ENCODE measurements at regions not wholly inside any gene's neighbourhood (a gene's known extent, or its start where the extent isn't known, plus 50 kb on each side); places are given as distances from the start of the nearest gene placed in this dataset.

DNA sequence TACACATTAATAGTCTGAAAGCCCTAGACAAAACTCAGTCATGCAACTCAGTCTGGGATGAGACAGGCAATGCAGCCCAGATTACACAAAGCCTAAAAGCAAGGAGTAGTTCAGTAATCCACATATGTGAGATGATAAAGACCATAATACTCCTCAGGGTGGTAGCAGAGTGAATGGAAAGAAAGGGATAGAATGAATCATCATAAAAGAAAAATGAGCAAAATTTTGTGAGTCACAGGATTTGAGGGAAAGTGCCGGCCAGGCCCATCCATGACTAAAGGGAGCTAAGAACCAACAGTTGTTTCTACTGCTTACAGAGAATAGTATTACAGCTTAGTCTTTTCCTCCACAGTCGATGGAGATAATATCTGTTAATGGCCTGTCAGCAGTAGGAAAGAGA is 90.0 kb upstream of the POU5F2 start:
- DNase-seq, result no peak
- Histone ChIP-seq H3K4me3 (ENCODE audit: low read depth, low read length) (no peak overlapping the region), H3K36me3 (no peaks in the 10 kb centered on the region), H3K4me1 (no peaks in the 10 kb centered on the region), H3K9me3 (no peaks in the 10 kb centered on the region), H3K27me3 (no peaks in the 10 kb centered on the region)
- TF ChIP-seq, protein P1, sequence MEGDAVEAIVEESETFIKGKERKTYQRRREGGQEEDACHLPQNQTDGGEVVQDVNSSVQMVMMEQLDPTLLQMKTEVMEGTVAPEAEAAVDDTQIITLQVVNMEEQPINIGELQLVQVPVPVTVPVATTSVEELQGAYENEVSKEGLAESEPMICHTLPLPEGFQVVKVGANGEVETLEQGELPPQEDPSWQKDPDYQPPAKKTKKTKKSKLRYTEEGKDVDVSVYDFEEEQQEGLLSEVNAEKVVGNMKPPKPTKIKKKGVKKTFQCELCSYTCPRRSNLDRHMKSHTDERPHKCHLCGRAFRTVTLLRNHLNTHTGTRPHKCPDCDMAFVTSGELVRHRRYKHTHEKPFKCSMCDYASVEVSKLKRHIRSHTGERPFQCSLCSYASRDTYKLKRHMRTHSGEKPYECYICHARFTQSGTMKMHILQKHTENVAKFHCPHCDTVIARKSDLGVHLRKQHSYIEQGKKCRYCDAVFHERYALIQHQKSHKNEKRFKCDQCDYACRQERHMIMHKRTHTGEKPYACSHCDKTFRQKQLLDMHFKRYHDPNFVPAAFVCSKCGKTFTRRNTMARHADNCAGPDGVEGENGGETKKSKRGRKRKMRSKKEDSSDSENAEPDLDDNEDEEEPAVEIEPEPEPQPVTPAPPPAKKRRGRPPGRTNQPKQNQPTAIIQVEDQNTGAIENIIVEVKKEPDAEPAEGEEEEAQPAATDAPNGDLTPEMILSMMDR (IDR thresholded peaks at IDR 0.05; ENCODE audit: low read depth, low read length), result no peak

- no peaks in the 10 kb centered on the region for H3K36me3 ChIP-seq
- TF ChIP-seq, protein P1 (IDR thresholded peaks at IDR 0.05; ENCODE audit: low read depth, low read length), result no peak
- DNase-seq, result no peak
- H3K4me1 ChIP-seq, result no peaks in the 10 kb centered on the region
- no peak overlapping the region for H3K4me3 ChIP-seq (ENCODE audit: low read depth, low read length)
- no peaks in the 10 kb centered on the region for H3K27me3 ChIP-seq
- no peaks in the 10 kb centered on the region for H3K9me3 ChIP-seq
These were observed 89.5 kb upstream of the POU5F2 start for GRCh38 chr5:93830893-93831292.

DNA sequence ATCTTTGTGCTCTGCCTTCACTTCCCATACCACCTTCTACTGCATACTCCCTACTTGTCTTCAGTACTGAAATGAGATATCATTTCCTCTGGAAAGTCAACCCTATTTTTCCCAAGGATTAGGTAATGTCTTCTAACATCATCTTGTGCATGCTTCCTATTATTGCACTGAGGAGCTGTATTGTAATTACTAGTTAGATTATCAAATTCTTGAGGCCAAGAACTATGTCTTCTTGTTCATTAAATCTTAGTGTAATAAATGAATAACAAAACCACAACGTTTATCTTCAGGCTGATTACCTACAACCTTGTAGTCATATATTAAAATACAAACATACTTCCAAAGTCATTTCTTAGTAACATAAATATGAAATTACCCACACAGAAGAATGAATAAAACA is 87.9 kb upstream of the POU5F2 start:
- DNase-seq, result no peak
- H3K9me3 ChIP-seq, result no peaks in the 10 kb centered on the region
- no peaks in the 10 kb centered on the region for H3K4me1 ChIP-seq
- no peaks in the 10 kb centered on the region for H3K27me3 ChIP-seq
- no peak overlapping the region for H3K4me3 ChIP-seq (ENCODE audit: low read depth, low read length)
- no peaks in the 10 kb centered on the region for H3K36me3 ChIP-seq
- TF ChIP-seq, protein P1 (IDR thresholded peaks at IDR 0.05; ENCODE audit: low read depth, low read length), result no peak

- TF ChIP-seq, protein P1 (IDR thresholded peaks at IDR 0.05; ENCODE audit: low read depth, low read length), result no peak
- Histone ChIP-seq H3K36me3 (no peaks in the 10 kb centered on the region), H3K9me3 (no peaks in the 10 kb centered on the region), H3K4me3 (ENCODE audit: low read depth, low read length) (no peak overlapping the region), H3K4me1 (no peaks in the 10 kb centered on the region; the same call in 1 of the 2 replicates), H3K27me3 (no peaks in the 10 kb centered on the region)
- DNase-seq, result no peak
These were observed 80.6 kb upstream of the POU5F2 start for GRCh38 chr5:93821891-93822415.

GRCh38 chr5:93819668-93820067 is 78.3 kb upstream of the POU5F2 start:
- H3K4me3 ChIP-seq (ENCODE audit: low read depth, low read length), result no peak overlapping the region
- no peaks in the 10 kb centered on the region for H3K27me3 ChIP-seq
- no peaks in the 10 kb centered on the region for H3K36me3 ChIP-seq
- H3K9me3 ChIP-seq, result no peaks in the 10 kb centered on the region
- H3K4me1 ChIP-seq, result no peaks in the 10 kb centered on the region; the same call in 1 of the 2 replicates
- no peak for DNase-seq
- TF ChIP-seq, protein P1 (IDR thresholded peaks at IDR 0.05; ENCODE audit: low read depth, low read length), result no peak

DNA sequence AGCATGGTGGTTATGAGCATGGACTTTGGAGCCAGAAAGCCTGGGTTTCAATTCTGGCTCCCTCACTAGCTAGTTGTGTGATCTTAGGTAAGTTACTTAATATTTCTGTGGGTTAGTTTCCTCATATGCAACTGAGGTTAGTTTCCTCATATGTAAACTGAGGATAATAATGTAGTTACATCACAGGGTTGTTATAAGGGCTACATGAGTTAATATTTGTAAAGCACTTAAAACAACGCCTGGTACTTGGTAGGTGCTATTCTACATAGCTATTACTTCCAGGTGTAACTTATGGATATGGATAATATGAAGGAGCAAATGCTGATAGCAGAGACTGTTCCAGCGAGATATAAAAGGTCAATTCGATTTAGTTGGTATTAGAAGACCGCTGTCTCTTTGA is 69.4 kb upstream of the POU5F2 start:
- TF ChIP-seq, protein P1 (IDR thresholded peaks at IDR 0.05; ENCODE audit: low read depth, low read length), result no peak
- H3K36me3 ChIP-seq, result no peaks in the 10 kb centered on the region

More for the DNA sequence above, 69.4 kb upstream of the POU5F2 start:
- DNase-seq, result no peak
- Histone ChIP-seq H3K4me3 (ENCODE audit: low read depth, low read length) (no peak overlapping the region), H3K27me3 (no peaks in the 10 kb centered on the region), H3K4me1 (no peaks in the 10 kb centered on the region), H3K9me3 (no peaks in the 10 kb centered on the region)

Data from BE2C (cell line).